ENCODE measurements at regions not wholly inside any gene's neighbourhood (a gene's known extent, or its start where the extent isn't known, plus 50 kb on each side); places are given as distances from the start of the nearest gene placed in this dataset.

DNA sequence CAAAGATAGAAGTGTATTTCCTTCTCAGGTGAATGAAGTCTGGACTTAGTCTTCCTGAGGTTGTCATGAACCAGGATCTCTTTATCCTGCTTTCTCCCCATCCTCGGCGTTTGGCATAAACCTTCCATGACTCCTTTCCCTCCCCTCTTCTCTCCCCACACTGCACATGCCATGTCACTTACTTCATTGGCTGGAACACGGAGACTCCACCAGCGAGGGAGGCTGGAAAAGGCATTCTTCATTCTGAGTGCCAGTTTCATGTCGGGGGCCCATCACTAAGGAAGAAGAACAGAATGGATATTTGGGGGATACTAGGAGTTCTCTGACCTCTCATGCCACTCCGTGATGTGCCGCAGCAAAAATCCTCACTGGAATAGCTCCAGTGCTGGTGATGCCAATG is 105.6 kb downstream of the VCPKMT start:
- TF ChIP-seq PRDM15 (CRISPR knock-in tag; IDR thresholded peaks at IDR 0.05) (no peak), CTCF (IDR thresholded peaks at IDR 0.05) (no peak), JUN (CRISPR knock-in tag; IDR thresholded peaks at IDR 0.05) (no peak)
- TF ChIP-seq, protein P1, sequence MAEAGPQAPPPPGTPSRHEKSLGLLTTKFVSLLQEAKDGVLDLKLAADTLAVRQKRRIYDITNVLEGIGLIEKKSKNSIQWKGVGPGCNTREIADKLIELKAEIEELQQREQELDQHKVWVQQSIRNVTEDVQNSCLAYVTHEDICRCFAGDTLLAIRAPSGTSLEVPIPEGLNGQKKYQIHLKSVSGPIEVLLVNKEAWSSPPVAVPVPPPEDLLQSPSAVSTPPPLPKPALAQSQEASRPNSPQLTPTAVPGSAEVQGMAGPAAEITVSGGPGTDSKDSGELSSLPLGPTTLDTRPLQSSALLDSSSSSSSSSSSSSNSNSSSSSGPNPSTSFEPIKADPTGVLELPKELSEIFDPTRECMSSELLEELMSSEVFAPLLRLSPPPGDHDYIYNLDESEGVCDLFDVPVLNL (CRISPR knock-in tag; IDR thresholded peaks at IDR 0.05; ENCODE audit: borderline replicate concordance, low read depth): no peak
